Gastrocnemius medialis (tissue), 4 donors: ENCODE measurements at regions not wholly inside any gene's neighbourhood (a gene's known extent, or its start where the extent isn't known, plus 50 kb on each side); places are given as distances from the start of the nearest gene placed in this dataset.

Experiments
- CTCF ChIP-seq, 5 experiments: fragments of 450-650 bp in 3 of 5; fragments of 200-600 bp in 2 of 5; sonication (generic) in 2 of 5; IDR thresholded peaks in 4 of 5; conservative IDR thresholded peaks in 1 of 5; 1 replicate in 4 of 5; 2 replicates in 1 of 5; pipeline ENCODE4 v1.5.1; 2016 to 2019; ENCODE audit warnings: antibody characterized with exemption in 5 of 5, mild to moderate bottlenecking in 3 of 5, moderate library complexity in 3 of 5
- POLR2A ChIP-seq, 2 donors: fragments of 450-650 bp; IDR thresholded peaks; one replicate each; pipeline ENCODE4 v1.6.1; 2017; ENCODE audit warnings: antibody characterized with exemption in 2 of 2, mild to moderate bottlenecking in 2 of 2, moderate library complexity in 2 of 2

DNA sequence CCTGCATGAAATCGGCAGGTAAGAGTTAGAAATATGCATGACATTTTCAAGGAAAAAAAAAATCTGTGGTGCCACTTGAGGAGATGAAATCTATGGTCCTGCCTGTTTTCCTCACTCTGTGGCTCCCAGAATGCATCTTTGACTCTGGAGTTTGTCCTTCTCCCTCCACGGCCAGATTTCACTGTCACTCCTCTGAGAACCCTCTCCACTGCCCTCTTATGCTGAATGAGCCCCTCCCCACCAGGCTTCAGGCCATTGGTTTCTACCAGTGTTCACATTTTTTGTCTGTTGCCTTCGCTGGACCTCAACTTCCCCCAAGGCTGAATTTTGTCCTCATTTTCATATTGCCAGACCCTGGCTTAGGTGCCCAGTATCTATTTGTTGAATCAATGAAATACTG is 235.0 kb downstream of the ZIC5 start:
- TF ChIP-seq CTCF (IDR thresholded peaks at IDR 0.05 in 4 of 5, conservative IDR thresholded peaks at IDR 0.05 in 1 of 5) (no peak), POLR2A (IDR thresholded peaks at IDR 0.05) (no peak)
